ENCODE measurements at regions not wholly inside any gene's neighbourhood (a gene's known extent, or its start where the extent isn't known, plus 50 kb on each side); places are given as distances from the start of the nearest gene placed in this dataset.

DNA sequence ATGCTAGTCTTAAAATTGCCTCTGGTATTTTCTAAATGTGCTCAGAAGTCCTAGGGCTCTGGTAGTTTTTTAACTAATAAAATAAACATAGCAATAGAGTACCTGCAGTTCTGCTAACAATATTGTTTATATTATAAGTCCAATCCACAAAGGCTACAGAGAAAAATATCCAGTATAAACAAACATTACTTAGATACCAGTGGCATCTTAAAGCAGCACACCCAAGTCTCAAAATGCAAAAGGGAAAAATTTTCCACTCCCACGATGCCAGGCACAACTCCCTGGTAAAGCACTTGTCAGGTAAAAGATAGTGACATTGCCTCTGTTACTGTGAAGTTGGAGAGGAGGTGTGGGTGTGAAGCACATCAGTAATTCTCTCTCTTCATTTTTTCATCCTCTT, 123.3 kb downstream of the OGFRL1 start:
- TF ChIP-seq, protein P1, sequence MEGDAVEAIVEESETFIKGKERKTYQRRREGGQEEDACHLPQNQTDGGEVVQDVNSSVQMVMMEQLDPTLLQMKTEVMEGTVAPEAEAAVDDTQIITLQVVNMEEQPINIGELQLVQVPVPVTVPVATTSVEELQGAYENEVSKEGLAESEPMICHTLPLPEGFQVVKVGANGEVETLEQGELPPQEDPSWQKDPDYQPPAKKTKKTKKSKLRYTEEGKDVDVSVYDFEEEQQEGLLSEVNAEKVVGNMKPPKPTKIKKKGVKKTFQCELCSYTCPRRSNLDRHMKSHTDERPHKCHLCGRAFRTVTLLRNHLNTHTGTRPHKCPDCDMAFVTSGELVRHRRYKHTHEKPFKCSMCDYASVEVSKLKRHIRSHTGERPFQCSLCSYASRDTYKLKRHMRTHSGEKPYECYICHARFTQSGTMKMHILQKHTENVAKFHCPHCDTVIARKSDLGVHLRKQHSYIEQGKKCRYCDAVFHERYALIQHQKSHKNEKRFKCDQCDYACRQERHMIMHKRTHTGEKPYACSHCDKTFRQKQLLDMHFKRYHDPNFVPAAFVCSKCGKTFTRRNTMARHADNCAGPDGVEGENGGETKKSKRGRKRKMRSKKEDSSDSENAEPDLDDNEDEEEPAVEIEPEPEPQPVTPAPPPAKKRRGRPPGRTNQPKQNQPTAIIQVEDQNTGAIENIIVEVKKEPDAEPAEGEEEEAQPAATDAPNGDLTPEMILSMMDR (conservative IDR thresholded peaks at IDR 0.05; ENCODE audit: low read length): no peak
- TF ChIP-seq EZH2phosphoT487 (IDR thresholded peaks at IDR 0.05; ENCODE audit: borderline replicate concordance, low read depth, low read length): no peak
